NCI-H128 (cell line): ENCODE measurements at regions not wholly inside any gene's neighbourhood (a gene's known extent, or its start where the extent isn't known, plus 50 kb on each side); places are given as distances from the start of the nearest gene placed in this dataset.

ENCODE experiments used
- DNase-seq: peaks from one replicate; lab custom pipeline; 2025; ENCODE audit not compliant: unreplicated experiment; lab: John Stamatoyannopoulos, UW

GRCh38 chr9:116003397-116003796 is 150.2 kb upstream of the PAPPA start:
- no peak for DNase-seq

- no peak for DNase-seq
Observed at GRCh38 chr9:116005205-116005604, 148.4 kb upstream of the PAPPA start.

GRCh38 chr9:116007824-116008223 is 145.8 kb upstream of the PAPPA start:
- no peak for DNase-seq

DNA sequence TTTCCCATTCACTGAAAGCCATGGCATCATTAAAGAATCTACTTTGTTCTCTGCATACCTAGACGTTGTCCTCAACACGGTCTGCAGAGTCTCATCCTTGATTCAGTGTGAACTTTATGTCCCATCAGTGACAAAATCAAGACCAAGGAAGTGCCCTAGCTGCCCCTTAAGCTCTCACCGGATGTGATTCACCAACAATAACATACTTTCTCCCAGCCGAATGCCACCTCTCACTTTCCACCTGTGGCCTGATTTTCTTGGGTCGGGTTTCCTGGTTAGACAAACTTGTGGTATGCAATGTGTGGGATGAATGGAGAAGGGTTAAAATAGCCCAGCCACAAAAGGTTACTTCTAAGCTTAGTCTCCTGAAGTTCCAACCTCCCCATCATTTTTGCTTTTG is 145.3 kb upstream of the PAPPA start:
- no peak for DNase-seq

GRCh38 chr9:116009420-116009819 is 144.2 kb upstream of the PAPPA start:
- DNase-seq: no peak

DNA sequence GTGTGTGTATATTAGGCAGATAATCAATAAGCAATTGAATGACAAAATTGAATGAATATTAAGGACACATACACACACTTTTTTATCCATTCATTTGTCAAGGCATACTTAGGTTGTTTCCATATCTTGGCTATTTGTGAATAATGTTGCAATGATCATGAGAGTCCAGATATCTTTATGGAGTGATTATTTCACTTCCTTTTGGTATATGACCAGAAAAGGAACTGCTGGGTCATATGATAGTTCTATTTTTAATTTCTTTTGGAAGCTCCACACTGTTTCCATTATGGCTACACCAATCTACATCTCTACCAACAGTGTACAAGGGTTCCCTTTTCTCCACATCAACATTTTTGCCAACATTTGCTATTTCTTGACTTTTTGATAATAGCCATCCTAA is 137.7 kb upstream of the PAPPA start:
- DNase-seq: no peak

DNA sequence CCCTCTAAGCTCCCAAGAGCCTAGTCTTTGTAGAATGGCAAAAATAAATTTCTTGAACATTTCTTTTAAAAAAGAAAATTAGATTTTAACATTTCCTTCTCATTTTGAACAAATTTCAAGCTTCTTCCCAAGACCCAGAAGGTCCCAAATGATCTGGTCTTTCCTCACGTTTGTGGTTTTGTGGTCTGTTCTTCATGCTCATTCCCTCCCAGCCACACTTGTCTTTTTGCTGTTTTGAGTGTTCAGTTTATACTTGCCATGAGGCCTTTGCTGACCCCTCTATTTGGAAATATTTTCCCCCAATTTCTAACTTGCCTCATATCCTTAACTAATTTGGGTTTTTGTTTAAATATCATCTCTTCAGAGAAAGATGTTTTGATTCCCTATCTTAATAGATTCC is 133.4 kb upstream of the PAPPA start:
- DNase-seq: no peak

DNA sequence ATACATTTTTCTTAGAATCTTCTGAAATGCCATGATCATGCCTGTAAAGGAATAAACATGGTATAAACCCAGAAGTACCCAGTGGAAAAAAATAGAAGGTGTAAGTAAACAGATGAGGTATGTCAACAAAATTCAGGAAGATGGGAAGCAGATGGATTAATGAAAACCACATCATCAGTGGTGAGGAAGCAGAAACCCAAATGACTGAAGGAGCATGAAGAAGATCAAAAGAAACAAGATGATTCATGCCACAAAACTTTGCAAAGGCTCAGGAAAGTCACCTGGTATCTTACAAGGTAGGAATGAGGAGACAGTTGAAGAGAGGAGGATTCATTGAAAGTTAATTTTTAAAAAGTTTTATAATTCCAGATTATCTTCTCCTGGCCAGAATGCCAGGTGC is 132.8 kb upstream of the PAPPA start:
- no peak for DNase-seq

- DNase-seq: no peak
Observed at GRCh38 chr9:116027096-116027495, 126.5 kb upstream of the PAPPA start.

DNA sequence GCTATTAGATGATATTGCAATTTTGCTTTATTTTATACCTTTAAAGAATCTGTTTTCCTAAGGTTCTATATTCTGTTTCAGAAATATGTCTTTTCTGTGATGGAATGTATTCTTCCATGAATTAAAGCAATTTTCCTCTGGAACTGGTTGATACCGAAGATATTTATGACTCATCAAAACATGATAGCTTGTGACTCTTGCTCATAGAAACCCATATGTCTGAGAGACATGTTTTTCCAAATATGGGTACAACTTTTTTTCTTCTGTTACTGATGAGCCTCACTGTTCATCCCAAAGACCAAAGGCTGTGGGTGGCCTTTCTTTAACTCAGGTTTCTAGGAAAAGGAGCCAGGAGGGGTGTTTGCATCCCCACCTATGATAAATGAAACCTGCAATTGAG is 126.1 kb upstream of the PAPPA start:
- DNase-seq: no peak

GRCh38 chr9:116027951-116028350 is 125.6 kb upstream of the PAPPA start:
- DNase-seq: no peak

DNA sequence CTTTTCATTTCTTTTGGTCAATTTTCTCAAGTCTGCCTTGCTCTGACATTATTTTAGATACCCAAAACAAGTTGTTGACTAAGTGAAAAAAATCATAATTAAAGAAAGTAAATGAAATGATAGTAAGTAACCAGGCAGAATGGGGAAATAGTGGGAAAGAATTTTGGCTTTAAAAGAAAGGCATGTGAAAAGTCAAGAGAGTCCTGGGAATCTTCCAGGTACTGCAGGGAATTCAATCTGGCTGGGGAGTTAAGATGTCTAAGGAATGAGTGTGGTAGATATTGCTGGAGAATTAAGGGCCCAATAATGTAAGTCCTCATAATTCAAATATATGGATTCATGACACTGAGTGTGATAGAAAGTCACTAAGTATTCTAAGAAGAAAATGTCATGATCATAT is 123.1 kb upstream of the PAPPA start:
- DNase-seq: no peak

GRCh38 chr9:116032683-116033440 is 120.7 kb upstream of the PAPPA start:
- DNase-seq: no peak

DNA sequence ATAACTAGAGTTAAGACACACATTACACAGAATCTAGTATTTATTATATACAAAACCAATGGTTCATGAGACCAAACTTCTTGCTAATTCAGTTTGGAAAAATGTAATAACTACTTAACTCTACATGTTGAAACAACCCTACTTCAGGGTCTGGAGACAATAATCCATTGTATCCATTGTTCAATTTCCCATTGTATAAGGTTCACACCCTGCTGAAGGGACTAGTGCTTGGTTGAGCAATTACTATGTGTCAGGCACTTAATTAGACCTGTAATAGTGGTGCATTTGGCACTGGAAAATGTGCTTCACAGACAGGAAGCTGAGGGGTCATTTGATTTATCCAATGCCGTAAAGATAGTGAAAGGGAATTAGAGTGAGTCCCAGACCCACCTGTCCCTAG is 114.3 kb upstream of the PAPPA start:
- no peak for DNase-seq

DNA sequence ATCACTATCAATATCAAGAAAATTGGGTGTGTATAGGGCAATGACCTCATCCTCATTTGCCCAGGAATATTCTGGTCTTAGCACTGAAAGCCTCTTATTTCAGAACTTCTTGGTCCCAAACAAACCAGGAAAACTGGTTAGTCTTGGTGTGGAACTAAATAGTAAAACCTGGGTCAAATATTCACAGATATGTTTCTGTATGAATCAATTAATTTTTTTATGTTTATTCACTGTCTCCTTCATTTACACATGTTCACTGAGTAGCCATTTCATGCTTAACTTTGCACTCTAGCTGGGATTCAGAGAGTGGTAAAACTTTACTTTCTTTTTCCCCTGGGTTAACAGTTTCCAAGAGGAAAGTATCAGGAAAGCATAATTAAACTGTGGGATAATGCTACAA is 113.7 kb upstream of the PAPPA start:
- DNase-seq: no peak

DNA sequence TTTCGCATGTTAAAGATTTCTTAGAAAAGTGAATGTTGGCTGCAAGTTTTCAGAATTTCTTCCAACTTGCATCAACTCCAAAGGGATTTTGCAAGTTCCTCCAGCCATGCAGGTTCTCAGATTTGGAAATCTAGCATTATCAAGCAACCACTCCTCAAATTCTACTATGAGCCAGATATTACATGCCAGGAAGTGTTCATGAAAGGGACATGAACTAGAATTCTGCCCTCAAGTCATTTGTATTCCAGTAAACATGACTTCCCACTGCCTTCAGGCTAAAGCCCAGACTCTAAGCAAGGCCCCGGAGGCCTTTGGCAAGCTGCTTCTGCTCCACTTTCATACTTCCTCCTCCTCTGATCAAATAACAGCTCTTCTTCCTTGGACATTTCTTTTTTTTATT is 111.3 kb upstream of the PAPPA start:
- no peak for DNase-seq

DNA sequence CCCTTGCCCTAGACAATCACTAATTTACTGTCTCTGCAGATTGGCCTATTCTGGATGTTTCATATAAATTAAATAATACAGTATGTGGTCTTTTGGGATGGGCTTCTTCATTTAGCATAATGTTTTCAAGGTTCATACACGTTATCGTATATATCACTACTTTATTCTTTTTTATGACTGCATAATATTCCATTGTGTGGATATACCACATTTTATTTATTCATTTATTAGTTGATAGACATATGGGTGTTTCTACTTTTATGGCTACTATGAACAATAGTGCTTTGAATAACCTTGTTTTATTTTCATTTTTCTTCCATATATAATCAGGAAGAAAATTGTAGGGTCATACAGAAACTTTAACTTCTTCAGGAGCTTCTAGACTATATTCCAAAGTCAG is 108.5 kb upstream of the PAPPA start:
- no peak for DNase-seq

GRCh38 chr9:116048081-116048480 is 105.5 kb upstream of the PAPPA start:
- no peak for DNase-seq

GRCh38 chr9:116049456-116049855 is 104.1 kb upstream of the PAPPA start:
- no peak for DNase-seq

DNA sequence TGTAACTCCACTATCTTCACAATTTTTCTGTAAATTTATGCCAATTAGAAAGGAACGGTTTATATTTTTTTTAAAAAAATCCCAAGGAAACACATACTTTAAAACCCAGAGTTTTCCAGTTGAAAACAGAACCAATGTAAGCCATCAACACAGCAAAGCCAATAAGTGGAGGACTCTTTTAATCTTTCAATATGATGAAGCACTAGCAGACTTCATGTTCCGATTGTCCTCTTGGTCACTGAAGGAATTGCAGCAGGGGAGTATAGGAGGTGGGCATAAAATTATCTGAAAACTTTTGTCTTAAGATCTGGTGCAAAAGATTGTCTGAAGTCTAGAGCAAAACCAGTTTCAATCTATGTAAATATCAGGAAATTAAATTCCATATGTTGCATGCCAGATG is 102.1 kb upstream of the PAPPA start:
- DNase-seq: no peak

DNA sequence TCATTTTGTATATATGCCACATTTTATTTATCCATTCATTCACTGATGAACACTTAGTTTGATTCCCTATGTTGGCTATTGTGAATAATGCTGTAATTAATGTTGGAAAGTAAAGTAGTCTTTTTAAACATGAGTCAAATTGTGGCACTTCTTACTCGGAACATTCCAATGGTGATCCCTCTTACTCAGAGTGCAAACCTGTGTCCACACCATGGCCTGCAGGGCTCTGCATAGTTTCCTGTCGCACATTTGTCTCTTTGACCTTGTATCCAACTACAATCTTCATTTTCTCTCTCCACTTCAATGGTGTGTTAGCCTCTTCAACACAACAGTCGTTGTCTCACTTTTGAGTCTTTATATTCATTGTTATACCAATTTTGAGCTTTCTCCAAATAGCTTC is 98.1 kb upstream of the PAPPA start:
- DNase-seq: no peak

GRCh38 chr9:116057371-116057770 is 96.2 kb upstream of the PAPPA start:
- DNase-seq: no peak

GRCh38 chr9:116058421-116058820 is 95.2 kb upstream of the PAPPA start:
- DNase-seq: no peak
